GM21576 (cell line): ENCODE measurements at regions not wholly inside any gene's neighbourhood (a gene's known extent, or its start where the extent isn't known, plus 50 kb on each side); places are given as distances from the start of the nearest gene placed in this dataset.

Experiments used
- ATAC-seq: cut with Tn5 transposase; IDR thresholded peaks from one replicate; pipeline ENCODE4 v1.9.1; 2021; ENCODE audit warnings: mild to moderate bottlenecking, moderate library complexity; ENCODE audit not compliant: unreplicated experiment

GRCh38 chr1:4033713-4034112, 133.6 kb upstream of the C1orf174 start:
- ATAC-seq, result no peak

DNA sequence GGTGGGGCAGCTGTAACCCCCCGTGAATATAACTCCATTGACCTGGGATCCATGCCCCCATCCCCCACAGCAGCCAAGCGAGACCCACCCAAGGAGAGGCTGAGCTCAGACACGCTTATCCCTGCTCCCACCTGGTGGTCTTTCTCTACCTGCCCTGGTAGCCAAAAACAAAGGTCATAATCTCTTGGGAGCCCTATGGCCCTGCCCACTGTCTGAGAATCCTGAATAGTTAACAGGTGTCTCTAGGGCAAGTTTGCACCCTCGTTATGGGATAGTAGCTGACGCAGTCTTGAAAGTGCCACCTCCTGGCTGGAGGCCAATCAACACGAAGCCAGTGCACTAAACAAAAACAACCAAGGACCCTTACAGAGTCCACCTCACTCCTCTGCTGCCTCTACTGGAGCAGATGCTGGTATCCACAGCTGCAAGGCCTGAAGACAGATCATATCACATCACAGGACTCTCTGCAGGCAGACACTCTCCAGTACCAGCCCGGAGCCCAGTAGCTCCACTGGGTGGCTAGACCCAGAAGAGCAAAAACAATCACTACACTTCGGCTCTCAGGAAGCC, 134.3 kb upstream of the C1orf174 start:
- no peak for ATAC-seq

- no peak for ATAC-seq
Observed at GRCh38 chr1:4044967-4045366, 144.9 kb upstream of the C1orf174 start.

- ATAC-seq, result no peak
Observed at GRCh38 chr1:4045397-4046010, 145.4 kb upstream of the C1orf174 start.

GRCh38 chr1:4046836-4047461, 146.9 kb upstream of the C1orf174 start:
- ATAC-seq, result no peak

DNA sequence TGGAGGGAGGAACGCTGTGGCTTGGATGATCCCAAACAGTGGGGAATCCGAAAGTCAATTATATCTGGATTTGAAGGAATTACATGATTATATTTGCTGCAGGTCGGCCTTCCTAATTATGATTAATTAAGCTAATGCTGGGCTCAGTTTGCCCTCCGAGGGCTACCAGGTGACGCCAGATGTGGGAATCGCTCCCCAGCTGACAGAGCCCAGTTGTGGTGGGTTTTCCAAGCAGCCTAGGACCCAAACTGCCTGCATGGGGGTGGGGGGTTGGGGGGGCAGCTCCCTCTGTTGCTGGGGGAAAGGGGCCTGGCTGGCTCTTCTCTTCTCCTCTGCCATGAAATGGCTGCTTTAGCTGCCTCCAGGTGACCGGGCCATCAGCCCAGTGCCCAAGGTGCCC, 147.6 kb upstream of the C1orf174 start:
- no peak for ATAC-seq

DNA sequence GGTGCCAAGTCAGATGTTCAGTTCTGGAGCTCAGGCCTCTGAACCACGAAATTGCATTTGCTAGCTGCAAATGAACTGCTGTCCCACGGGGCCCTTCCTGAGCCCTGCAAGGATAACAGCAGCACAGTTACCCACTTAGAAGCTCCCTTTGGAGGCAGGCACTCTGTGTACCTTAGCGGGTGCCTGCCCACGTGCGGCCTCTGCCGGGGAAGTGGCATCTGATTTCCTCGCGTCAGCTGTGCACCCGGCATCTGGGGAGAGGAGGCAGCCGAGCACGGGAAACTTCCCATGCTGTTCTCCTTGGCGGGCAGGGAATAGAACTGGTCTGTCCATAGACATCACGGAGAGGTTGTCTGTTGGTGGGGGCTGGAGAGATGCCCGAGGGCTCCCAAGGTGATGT, 148.0 kb upstream of the C1orf174 start:
- no peak for ATAC-seq

GRCh38 chr1:4048921-4049320, 148.8 kb upstream of the C1orf174 start:
- ATAC-seq, result no peak

DNA sequence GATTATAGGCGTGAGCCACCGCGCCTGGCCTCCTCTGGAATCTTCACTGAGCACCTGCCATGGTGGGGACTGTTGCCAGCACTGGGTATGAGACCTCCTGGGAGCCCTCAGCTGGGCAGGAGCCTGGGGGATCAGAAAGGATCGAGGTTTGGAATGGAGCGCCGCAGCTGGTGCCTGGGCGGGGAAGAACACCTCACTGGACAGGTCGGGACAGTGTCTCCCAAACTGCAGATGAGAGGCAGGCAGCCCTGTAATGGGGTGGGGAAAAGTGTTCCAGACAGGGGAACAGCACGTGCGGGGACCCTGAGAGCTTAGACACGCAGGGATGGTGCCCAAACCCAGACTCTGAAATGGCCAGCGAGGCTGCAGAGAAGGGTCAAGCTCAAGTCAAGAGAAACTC, 150.9 kb upstream of the C1orf174 start:
- ATAC-seq, result no peak

- no peak for ATAC-seq
Observed at GRCh38 chr1:4052657-4053056, 152.6 kb upstream of the C1orf174 start.

DNA sequence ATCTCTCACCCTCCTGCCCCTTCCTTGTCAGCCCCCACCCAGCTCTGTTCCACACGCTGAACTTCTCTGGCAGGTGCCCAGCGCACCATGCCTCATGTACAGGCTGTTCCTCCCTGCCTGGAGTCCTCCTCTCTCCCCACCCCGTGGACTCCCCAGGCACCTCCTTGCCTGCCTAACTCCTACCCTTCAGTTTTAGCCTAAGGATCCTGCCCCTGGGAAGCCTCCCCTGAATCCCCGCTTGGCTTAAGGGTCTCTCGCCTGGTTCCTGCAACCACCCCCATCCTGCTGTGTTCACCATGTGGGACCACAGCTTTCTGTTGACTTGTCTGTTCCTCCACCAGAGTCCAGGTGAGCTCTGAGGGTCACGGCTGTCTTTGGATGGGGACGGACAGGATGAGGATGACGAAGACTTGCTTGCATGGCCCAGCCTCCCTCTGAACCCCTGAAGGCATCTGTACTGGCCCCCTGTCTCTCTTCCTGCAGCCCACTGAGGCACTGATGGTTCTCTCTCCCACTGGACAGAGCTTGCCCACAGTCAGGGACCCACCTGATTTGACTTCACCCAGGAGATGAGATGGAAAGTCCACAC, 153.2 kb upstream of the C1orf174 start:
- ATAC-seq, result no peak

DNA sequence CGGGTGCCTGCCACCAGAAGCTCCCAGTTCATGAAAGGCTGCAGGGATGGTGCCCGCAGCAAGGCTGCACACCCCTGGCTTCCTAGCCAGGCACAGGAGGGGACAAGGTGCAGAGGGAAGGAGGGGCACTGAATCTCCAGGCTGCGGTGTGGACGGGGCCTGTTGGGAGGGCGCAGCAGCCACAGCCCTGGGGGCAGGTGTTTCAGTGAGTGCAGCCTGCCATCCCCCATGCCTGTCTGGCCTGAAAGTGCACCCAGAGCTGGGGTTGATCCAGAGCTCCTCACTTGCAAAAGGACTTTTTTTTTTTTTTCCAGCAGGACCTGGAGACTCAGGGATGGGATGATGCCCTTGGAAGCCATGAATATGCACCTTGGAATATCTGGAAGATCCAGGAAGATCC, 153.7 kb upstream of the C1orf174 start:
- no peak for ATAC-seq

DNA sequence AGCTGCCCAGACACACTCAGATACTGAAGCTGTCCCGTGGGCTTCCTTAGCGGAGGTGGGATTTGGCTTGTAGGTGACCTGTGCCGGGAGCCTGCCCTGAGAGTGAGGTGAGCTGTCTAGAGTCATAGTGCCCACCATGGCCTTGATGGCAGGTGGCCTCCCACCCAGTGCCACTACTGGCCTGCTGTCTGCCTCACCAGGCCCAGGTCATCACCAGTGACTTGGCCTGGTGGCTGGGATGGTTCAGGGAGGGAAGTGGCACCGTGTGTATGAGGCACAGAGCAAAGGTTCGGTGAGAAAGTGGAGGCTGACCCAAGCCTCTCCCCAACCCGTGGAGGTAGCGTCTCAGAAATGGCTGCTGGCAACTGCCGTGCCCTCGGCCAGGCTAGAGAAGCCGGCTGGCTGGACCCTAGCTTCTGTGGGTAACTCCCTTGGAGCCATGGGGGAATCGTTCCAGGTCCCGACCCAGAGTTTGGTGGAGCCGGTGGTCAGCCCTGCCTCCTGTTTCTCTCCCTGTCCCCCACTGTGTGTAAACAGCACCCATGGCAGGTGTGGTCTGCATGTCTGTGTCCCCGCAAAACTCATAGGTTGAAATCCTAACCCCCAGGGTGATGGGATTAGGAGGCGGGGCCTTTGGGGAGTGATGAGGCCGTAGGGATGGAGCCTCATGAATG, 155.4 kb upstream of the C1orf174 start:
- ATAC-seq, result no peak

- ATAC-seq, result no peak
Observed at GRCh38 chr1:4056422-4056821, 156.3 kb upstream of the C1orf174 start.

- no peak for ATAC-seq
Observed at GRCh38 chr1:4056989-4057388, 156.9 kb upstream of the C1orf174 start.

GRCh38 chr1:4057603-4058002, 157.5 kb upstream of the C1orf174 start:
- no peak for ATAC-seq

- ATAC-seq, result no peak
Observed at GRCh38 chr1:4058122-4058521, 158.1 kb upstream of the C1orf174 start.

DNA sequence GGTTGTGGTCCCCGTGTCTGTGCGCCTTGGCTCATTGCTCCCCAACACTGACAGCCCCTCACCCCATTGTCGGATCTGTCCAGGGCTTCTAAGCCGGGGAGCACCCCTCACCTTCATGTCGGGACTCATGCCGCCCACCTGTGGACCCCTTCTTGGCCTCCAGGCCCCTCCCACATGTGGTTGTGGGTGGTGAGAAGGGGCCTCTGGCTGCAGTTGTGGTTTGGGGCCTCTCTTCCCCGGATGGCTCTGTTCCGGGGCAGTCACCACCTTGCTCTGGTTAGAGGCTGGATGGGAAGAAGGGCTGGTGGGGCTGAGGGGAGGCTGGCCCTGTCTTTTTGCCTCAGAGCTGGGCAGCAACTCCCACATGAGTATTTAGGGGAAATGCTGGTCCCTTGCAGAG, 158.6 kb upstream of the C1orf174 start:
- no peak for ATAC-seq

DNA sequence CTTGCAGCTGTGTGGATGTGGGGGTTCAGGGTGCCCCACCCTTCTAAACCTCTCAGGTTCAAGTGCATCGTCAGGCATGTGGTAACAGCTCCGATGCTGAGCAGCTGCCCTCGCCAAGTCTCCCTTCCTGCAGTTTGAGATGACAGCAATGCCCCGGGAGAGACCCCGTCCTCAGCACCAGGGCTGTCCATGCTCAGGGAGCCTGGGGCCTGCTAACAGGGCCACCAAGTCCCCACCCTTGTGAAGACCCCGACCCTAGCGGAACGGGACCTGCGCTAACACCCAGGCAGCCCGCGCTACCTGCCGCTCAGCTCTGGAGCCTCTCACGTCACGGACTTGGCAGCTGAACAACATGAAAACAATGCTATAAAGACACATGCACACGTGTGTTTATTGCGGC, 159.2 kb upstream of the C1orf174 start:
- no peak for ATAC-seq

DNA sequence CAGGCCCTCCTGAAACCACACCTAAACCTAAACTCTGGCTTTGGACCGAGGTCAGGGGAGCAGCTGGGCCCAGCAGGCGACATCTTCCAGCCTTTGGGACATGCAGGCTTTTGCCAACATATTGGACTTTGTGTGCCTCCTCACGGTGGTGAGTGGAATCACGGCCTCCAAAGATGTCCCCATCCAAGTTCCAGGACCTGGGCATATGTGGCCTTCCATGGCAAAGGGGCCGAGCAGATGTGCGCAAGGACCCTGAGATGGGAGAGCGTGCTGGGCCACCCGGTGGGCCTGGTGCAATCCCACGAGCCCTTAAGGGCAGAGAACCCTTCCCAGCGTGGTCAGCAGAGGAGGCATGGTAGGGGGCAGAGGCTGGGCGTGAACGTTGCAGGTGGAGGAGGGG, 160.8 kb upstream of the C1orf174 start:
- no peak for ATAC-seq

DNA sequence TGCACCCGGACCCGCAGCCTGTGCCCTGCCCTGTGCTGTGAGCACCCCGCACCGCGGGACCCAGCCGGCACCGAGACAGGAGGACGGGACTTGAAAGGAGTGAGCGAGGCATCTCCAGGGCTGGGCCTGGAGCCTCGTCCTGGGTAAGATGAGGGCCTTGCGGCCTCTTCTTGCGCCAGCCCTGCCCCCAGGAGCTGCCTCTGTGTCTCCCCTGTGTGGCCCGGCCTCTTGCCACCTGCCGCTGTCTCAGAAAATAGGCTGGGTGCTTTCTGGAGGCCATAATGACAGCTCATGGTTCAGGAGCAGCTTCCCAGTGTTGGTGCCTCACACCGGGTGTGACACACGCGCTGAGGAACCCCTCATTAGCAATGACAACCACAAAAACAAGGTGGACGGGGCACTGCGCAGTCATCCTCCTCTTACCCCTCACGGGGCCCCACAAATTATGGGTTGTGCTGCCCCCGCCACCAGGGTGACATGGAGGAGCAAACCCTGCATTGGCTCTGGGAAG, 161.5 kb upstream of the C1orf174 start:
- ATAC-seq, result no peak

DNA sequence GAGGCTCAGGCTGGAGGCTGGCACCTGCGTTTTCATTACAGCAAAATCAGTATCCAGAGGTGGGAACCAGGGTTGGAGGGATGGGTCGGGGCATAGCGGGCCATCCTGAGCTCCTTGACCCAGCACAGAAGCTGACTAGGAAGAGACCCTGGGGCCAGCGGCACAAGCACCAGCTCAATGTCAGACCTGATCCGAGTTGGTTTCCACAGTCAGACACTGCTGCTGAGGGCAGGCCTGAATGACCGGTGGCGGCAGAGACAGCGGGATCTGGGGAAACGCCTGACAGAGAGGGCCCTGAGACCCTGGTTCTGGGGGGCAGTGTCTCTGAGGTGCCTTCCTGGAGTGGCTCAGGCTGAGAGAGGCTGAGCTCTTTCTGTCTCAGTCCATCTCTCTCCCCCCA, 162.0 kb upstream of the C1orf174 start:
- no peak for ATAC-seq
